ENCODE measurements at regions not wholly inside any gene's neighbourhood (a gene's known extent, or its start where the extent isn't known, plus 50 kb on each side); places are given as distances from the start of the nearest gene placed in this dataset.

- no peak for TF ChIP-seq POLR2A (IDR thresholded peaks at IDR 0.05)
- TF ChIP-seq CTCF (IDR thresholded peaks at IDR 0.05), result no peak
Measured at GRCh38 chr5:120270498-120270897, 193.6 kb upstream of the PRR16 start.
